K562 (cell line): ENCODE measurements at regions not wholly inside any gene's neighbourhood (a gene's known extent, or its start where the extent isn't known, plus 50 kb on each side); places are given as distances from the start of the nearest gene placed in this dataset.

ENCODE experiments used
- BRF1 ChIP-seq: IDR thresholded peaks from 3 replicates; pipeline ENCODE4 v1.6.1; 2011; ENCODE audit warnings: borderline replicate concordance, mild to moderate bottlenecking; ENCODE audit not compliant: insufficient read length; ENCODE audit errors: extremely low read depth
- CTCFL ChIP-seq: IDR thresholded peaks from 2 replicates; pipeline ENCODE4 v1.6.1; 2011; ENCODE audit warnings: borderline replicate concordance, low read depth, mild to moderate bottlenecking, moderate library complexity, low read length; ENCODE audit not compliant: insufficient read depth, poor library complexity, severe bottlenecking
- E2F8 ChIP-seq: fragments of 450-650 bp; IDR thresholded peaks from 2 replicates; pipeline ENCODE4 v1.7.1; 2018; ENCODE audit warnings: mild to moderate bottlenecking, low read depth; ENCODE audit not compliant: partially characterized antibody
- E4F1 ChIP-seq: fragments of 250-450 bp; sonication (Bioruptor Pico); IDR thresholded peaks from 2 replicates; pipeline ENCODE4 v1.5.0; 2021; ENCODE audit warnings: mild to moderate bottlenecking, borderline replicate concordance
- ELK3 ChIP-seq: fragments of 450-650 bp; formaldehyde crosslinking; IDR thresholded peaks from 2 replicates; pipeline ENCODE4 v1.4.0; 2020; ENCODE audit warnings: mild to moderate bottlenecking
- GMEB1 ChIP-seq: fragments of 250-450 bp; sonication (Bioruptor Pico); IDR thresholded peaks from 2 replicates; pipeline ENCODE4 v1.4.0; 2020; ENCODE audit warnings: mild to moderate bottlenecking
- NFXL1 ChIP-seq: fragments of 450-650 bp; formaldehyde crosslinking; IDR thresholded peaks from 2 replicates; pipeline ENCODE4 v1.4.0; 2021; ENCODE audit warnings: mild to moderate bottlenecking
- SMAD3 ChIP-seq: fragments of 450-650 bp; formaldehyde crosslinking; conservative IDR thresholded peaks from 2 replicates; pipeline ENCODE4 v1.4.0; 2020; ENCODE audit warnings: mild to moderate bottlenecking
- ZNF140 ChIP-seq: fragments of 250-450 bp; sonication (Bioruptor Pico); IDR thresholded peaks from 2 replicates; pipeline ENCODE4 v1.8.0; 2021; ENCODE audit warnings: moderate library complexity, mild to moderate bottlenecking, inconsistent platforms
- ZNF592 ChIP-seq: fragments of 450-650 bp; IDR thresholded peaks from 2 replicates; pipeline ENCODE4 v1.6.1; 2017; ENCODE audit warnings: antibody characterized with exemption, mild to moderate bottlenecking

- TF ChIP-seq E4F1 (CRISPR knock-in tag) (no peak), ELK3 (CRISPR knock-in tag) (no peak), ZNF592 (no peak), GMEB1 (CRISPR knock-in tag) (no peak), SMAD3 (no peak), BRF1 (no peak), CTCFL (no peak), NFXL1 (CRISPR knock-in tag) (no peak), ZNF140 (CRISPR knock-in tag) (no peak), E2F8 (no peak)
Observed at GRCh38 chr16:87156195-87156594, 161.0 kb downstream of the C16orf95 start (continued).
